Right atrium auricular region (tissue), 2 donors: ENCODE measurements at regions not wholly inside any gene's neighbourhood (a gene's known extent, or its start where the extent isn't known, plus 50 kb on each side); places are given as distances from the start of the nearest gene placed in this dataset.

Experiments
- DNase-seq: peaks from one replicate; pipeline ENCODE4 v3.0.0-alpha.2; 2019; ENCODE audit warnings: low spot score
- H3K27ac ChIP-seq, 2 donors: fragments of 200-600 bp; sonication (generic); 1 replicate in 1 of 2; 2 replicates in 1 of 2; pipeline ENCODE4 v1.5.1; 2016 to 2019
- H3K27me3 ChIP-seq, 2 donors: fragments of 200-600 bp; sonication (generic); one replicate each; pipeline versions ENCODE4 v1.5.1 to v1.6.0; 2017 to 2019
- H3K36me3 ChIP-seq: fragments of 200-600 bp; sonication (generic); one replicate; pipeline ENCODE4 v1.5.1; 2016
- H3K4me1 ChIP-seq, 2 donors: fragments of 200-600 bp; sonication (generic); one replicate each; pipeline versions ENCODE4 v1.5.1 to v1.6.0; 2017 to 2019
- H3K4me3 ChIP-seq, 2 donors: fragments of 200-600 bp; sonication (generic); 1 replicate in 1 of 2; 2 replicates in 1 of 2; pipeline ENCODE4 v1.5.1; 2017 to 2019; ENCODE audit warnings: mild to moderate bottlenecking in 1 of 2, moderate library complexity in 1 of 2
- H3K9me3 ChIP-seq, 2 donors: fragments of 200-600 bp; sonication (generic); one replicate each; pipeline ENCODE4 v1.5.1; 2019
- TF ChIP-seq, protein P1 (sequence below), 2 donors: fragments of 200-600 bp; sonication (generic); IDR thresholded peaks; one replicate each; pipeline ENCODE4 v1.5.1; 2019; ENCODE audit warnings: antibody characterized with exemption in 2 of 2

DNA sequence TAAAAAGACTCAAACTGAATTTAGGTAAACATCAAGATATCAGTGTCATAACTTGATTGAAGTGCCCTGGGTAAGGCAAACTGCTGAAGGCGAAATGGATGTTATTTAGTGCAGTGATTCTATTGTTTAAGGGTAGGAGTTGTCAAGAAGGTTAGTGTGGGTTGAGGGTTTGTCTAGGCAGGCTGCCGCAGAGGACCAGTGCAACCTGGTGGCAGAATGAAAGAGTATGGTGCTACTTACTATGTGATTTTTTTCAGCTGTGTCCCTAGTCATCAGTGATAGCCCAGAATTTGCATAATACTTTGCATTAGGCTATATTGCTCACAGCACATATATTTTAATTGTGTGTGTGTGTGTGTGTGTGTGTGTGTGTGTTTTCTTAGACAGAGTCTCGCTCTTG, 1127.0 kb downstream of the GALC start:
- H3K36me3 ChIP-seq, result no peaks in the 10 kb centered on the region

DNA sequence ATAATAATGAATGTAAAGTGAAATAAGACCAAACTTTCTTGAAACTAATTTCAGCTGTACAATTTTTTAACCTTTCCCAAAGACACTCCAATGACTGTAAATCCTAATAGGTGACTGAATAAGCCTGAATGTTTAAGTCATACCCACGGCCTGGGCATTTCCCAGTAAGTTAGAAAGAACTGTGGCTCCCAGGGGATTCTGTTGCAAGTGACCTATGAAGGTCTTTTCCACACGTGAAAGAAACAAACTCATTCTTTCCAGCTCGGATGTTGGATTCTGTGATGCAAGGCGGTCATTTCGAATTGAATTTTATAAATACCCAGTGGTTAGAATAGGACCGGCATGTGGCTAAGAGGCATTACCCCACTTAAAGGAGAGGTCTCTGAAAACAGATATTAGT, 1134.4 kb downstream of the GALC start:
- Histone ChIP-seq H3K27me3 (no peaks in the 10 kb centered on the region), H3K36me3 (no peaks in the 10 kb centered on the region), H3K27ac (no peak overlapping the region), H3K4me3 (no peak overlapping the region), H3K9me3 (no peaks in the 10 kb centered on the region), H3K4me1 (no peaks in the 10 kb centered on the region)
- no peak for DNase-seq
- TF ChIP-seq, protein P1, sequence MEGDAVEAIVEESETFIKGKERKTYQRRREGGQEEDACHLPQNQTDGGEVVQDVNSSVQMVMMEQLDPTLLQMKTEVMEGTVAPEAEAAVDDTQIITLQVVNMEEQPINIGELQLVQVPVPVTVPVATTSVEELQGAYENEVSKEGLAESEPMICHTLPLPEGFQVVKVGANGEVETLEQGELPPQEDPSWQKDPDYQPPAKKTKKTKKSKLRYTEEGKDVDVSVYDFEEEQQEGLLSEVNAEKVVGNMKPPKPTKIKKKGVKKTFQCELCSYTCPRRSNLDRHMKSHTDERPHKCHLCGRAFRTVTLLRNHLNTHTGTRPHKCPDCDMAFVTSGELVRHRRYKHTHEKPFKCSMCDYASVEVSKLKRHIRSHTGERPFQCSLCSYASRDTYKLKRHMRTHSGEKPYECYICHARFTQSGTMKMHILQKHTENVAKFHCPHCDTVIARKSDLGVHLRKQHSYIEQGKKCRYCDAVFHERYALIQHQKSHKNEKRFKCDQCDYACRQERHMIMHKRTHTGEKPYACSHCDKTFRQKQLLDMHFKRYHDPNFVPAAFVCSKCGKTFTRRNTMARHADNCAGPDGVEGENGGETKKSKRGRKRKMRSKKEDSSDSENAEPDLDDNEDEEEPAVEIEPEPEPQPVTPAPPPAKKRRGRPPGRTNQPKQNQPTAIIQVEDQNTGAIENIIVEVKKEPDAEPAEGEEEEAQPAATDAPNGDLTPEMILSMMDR (IDR thresholded peaks at IDR 0.05), result no peak

More for the DNA sequence above, 1127.0 kb downstream of the GALC start:
- H3K27ac ChIP-seq, result no peak overlapping the region
- no peaks in the 10 kb centered on the region for H3K9me3 ChIP-seq
- no peak for DNase-seq
- H3K4me1 ChIP-seq, result no peaks in the 10 kb centered on the region
- TF ChIP-seq, protein P1 (IDR thresholded peaks at IDR 0.05), result no peak
- no peak overlapping the region for H3K4me3 ChIP-seq
- no peaks in the 10 kb centered on the region for H3K27me3 ChIP-seq

DNA sequence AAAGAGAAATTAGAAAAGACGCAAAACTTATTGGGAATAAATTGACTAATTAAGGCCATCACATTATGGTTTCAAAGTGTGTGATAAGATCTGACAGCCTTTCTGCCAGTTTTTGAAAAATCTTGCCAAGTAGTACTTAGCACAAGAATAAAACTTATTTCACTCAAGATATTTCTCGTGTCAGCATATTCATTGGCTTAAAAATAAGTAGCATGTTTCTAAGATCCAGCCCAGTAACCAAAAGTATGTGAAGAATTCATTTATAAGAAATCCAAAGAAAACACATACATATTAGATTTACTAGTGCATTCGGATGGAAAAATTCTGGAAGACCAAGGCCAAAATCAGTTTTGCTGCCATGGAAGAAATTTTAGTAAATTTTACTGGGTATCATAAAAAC, 1135.0 kb downstream of the GALC start:
- DNase-seq, result no peak
- TF ChIP-seq, protein P1 (IDR thresholded peaks at IDR 0.05), result no peak
- Histone ChIP-seq H3K4me3 (no peak overlapping the region), H3K27me3 (no peaks in the 10 kb centered on the region), H3K36me3 (no peaks in the 10 kb centered on the region), H3K4me1 (no peaks in the 10 kb centered on the region), H3K9me3 (no peaks in the 10 kb centered on the region), H3K27ac (no peak overlapping the region)

DNA sequence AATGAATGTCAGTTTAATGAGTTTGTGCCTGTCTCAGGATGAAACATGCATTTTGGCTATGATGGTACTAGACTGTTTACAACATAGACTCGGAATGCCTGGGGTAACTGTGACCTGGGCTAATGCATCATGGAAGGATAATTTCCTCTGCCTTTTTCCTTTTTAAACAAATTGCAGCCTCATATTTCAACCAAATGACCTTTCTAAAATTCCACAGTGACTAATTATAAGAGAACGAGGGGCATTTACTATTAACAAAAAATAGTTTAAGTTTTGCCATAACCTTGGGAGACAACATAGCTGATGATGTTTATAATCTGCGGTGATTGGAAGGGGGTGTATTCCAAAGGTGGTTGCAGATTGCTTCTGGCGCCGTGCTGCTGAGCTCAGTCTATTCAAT, 1140.5 kb downstream of the GALC start:
- no peak for DNase-seq
- TF ChIP-seq, protein P1 (IDR thresholded peaks at IDR 0.05), result no peak
- Histone ChIP-seq H3K27me3 (no peaks in the 10 kb centered on the region), H3K36me3 (no peaks in the 10 kb centered on the region), H3K4me3 (no peak overlapping the region), H3K9me3 (no peaks in the 10 kb centered on the region), H3K27ac (no peak overlapping the region), H3K4me1 (no peaks in the 10 kb centered on the region)

DNA sequence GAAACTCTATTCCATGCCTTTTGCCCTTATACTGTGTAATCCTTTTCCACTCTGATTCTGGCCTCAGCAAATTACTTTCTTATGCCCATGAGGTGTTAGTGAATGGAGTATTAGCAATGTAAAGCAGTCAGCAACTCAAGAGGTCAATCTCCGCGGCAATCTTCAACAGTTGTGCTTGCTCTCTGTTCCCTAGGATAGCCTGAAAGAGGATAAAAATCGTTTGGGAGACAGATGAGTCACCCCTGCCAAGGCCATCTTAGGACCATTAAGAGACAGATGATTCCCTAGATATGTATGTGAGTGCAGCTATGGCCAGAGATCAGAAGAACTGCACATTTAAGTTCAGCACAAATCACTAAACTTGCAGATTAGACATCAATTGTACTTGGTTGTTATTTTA, 1145.8 kb downstream of the GALC start:
- TF ChIP-seq, protein P1 (IDR thresholded peaks at IDR 0.05), result no peak
- Histone ChIP-seq H3K27me3 (no peaks in the 10 kb centered on the region), H3K27ac (no peak overlapping the region), H3K4me3 (no peak overlapping the region), H3K36me3 (no peaks in the 10 kb centered on the region), H3K4me1 (no peaks in the 10 kb centered on the region), H3K9me3 (no peaks in the 10 kb centered on the region)
- no peak for DNase-seq

DNA sequence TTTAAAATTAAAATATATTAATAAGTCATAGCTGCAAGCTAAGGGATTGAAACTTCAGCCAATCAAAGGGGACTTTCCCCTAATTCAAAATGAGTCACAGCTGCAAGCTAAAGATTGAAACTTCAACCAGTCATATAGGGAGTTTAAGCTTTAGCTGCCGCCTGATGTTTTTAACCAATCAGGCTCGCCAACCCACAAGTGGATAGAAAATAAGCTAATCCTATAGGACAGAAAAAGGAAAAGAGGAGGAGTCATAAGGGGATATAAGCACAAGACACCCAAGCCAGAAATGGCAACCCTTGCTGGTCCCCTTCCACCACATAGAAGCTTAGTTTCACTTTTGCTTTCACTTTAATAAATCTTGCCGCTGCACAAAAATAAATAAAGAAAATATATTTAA, 1154.6 kb downstream of the GALC start:
- Histone ChIP-seq H3K27ac (no peak overlapping the region), H3K27me3 (no peaks in the 10 kb centered on the region), H3K36me3 (no peaks in the 10 kb centered on the region), H3K9me3 (no peaks in the 10 kb centered on the region), H3K4me3 (no peak overlapping the region), H3K4me1 (no peaks in the 10 kb centered on the region)
- TF ChIP-seq, protein P1 (IDR thresholded peaks at IDR 0.05), result no peak
- DNase-seq, result no peak
